MM.1S (cell line): ENCODE measurements at regions not wholly inside any gene's neighbourhood (a gene's known extent, or its start where the extent isn't known, plus 50 kb on each side); places are given as distances from the start of the nearest gene placed in this dataset.

Source experiments
- DNase-seq: peaks from one replicate; pipeline ENCODE4 v3.0.0-alpha.2; 2015
- H2AFZ ChIP-seq: fragments of 300-600 bp; sonication (generic); 2 replicates; pipeline ENCODE4 v1.6.0; 2016; ENCODE audit warnings: antibody characterized with exemption, low read length
- H3F3A ChIP-seq: fragments of 300-600 bp; sonication (generic); 2 replicates; pipeline ENCODE4 v1.6.1; 2016; ENCODE audit warnings: mild to moderate bottlenecking, antibody characterized with exemption, low read length, moderate library complexity, mixed read lengths; ENCODE audit not compliant: insufficient read depth
- H3K27ac ChIP-seq: fragments of 300-600 bp; sonication (generic); 2 replicates; pipeline ENCODE4 v1.5.1; 2016; ENCODE audit warnings: mild to moderate bottlenecking, low read length
- H3K27me3 ChIP-seq: fragments of 300-600 bp; sonication (generic); replicated peaks from 2 replicates; pipeline ENCODE4 v1.6.0; 2016; ENCODE audit warnings: low read length; ENCODE audit not compliant: insufficient read depth
- H3K36me3 ChIP-seq: fragments of 300-600 bp; sonication (generic); replicated peaks from 2 replicates; pipeline ENCODE4 v1.6.1; 2016; ENCODE audit warnings: mild to moderate bottlenecking, low read length, mixed read lengths; ENCODE audit not compliant: insufficient read depth
- H3K4me1 ChIP-seq: fragments of 300-600 bp; sonication (generic); 2 replicates; pipeline ENCODE4 v1.6.1; 2016; ENCODE audit warnings: low read length, mixed read lengths
- H3K4me2 ChIP-seq: fragments of 300-600 bp; sonication (generic); 2 replicates; pipeline ENCODE4 v1.6.0; 2016; ENCODE audit warnings: low read depth, low read length
- H3K4me3 ChIP-seq: fragments of 300-600 bp; sonication (generic); 2 replicates; pipeline ENCODE4 v1.5.1; 2016; ENCODE audit warnings: low read length, mixed read lengths
- H3K79me2 ChIP-seq: fragments of 300-600 bp; sonication (generic); 2 replicates; pipeline ENCODE4 v1.6.1; 2016; ENCODE audit warnings: mixed run types, low read length, mixed read lengths
- H3K9ac ChIP-seq: fragments of 300-600 bp; sonication (generic); 2 replicates; pipeline ENCODE4 v1.6.1; 2016; ENCODE audit warnings: low read length, mixed read lengths
- H3K9me2 ChIP-seq: fragments of 300-600 bp; sonication (generic); replicated peaks from 2 replicates; pipeline ENCODE4 v1.6.1; 2016; ENCODE audit warnings: mild to moderate bottlenecking, low read length, mixed read lengths; ENCODE audit not compliant: insufficient read depth
- H3K9me3 ChIP-seq: fragments of 300-600 bp; sonication (generic); replicated peaks from 2 replicates; pipeline ENCODE4 v1.6.1; 2016; ENCODE audit warnings: mild to moderate bottlenecking, low read length, mixed read lengths; ENCODE audit not compliant: insufficient read depth
- H4K20me1 ChIP-seq: fragments of 300-600 bp; sonication (generic); 2 replicates; pipeline ENCODE4 v1.6.1; 2016; ENCODE audit warnings: mild to moderate bottlenecking, low read length, moderate library complexity, mixed read lengths; ENCODE audit not compliant: insufficient read depth
- EZH2 ChIP-seq: fragments of 300-600 bp; sonication (generic); optimal IDR thresholded peaks from 2 replicates; pipeline ENCODE3; 2017; ENCODE audit warnings: low read depth, mild to moderate bottlenecking, antibody characterized with exemption, low read length, mixed read lengths
- EZH2phosphoT487 ChIP-seq: fragments of 300-600 bp; sonication (generic); IDR thresholded peaks from 2 replicates; pipeline ENCODE4 v1.6.1; 2018; ENCODE audit warnings: antibody characterized with exemption, low read length
- TF ChIP-seq, protein P1 (sequence below): fragments of 300-600 bp; sonication (generic); IDR thresholded peaks from 2 replicates; pipeline ENCODE4 v1.5.1; 2016; ENCODE audit warnings: antibody characterized with exemption, low read length, mixed read lengths

DNA sequence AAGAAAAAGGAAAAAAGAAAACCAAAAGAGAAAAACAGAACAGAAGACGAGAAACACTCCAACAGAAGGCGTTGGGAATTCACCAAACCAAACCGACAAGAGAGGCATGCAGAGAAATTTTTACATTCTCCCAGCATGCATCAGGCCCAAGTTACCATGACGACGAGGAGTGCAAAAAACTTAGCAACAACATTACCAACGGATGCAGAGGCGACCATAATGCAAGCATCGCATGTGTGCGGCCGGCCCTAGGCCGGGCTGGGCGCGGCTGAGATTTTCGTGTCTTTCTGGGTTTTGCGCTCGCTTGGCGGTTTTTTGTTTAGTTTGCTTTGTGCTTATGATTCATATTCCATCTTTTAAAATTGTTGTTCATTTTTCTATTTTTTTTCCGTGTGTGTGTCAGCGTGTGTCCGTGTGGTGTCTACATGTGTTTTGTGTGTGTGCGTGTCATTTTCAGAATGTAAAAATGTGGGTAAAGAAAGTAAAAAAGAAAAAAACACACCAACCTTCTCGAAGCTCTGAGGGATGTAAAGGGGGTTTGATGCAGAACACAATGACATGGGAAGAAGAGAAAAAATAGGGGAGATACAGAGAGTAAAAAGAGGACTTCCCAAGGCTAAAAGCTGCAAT, 84.9 kb downstream of the PTPRS start:
- H3K9ac ChIP-seq = no peak overlapping the region
- peaks cover 88% of the 10 kb centered on the region for H3K27me3 ChIP-seq
- no peak overlapping the region for H3K27ac ChIP-seq
- DNase-seq = no peak
- H3F3A ChIP-seq = no peaks in the 10 kb centered on the region
- H3K79me2 ChIP-seq = no peaks in the 10 kb centered on the region
- H3K9me3 ChIP-seq = no peaks in the 10 kb centered on the region
- no peaks in the 10 kb centered on the region for H3K9me2 ChIP-seq
- H4K20me1 ChIP-seq = no peaks in the 10 kb centered on the region
- no peak overlapping the region for H3K4me2 ChIP-seq
- no peak for TF ChIP-seq EZH2phosphoT487
- TF ChIP-seq, protein P1, sequence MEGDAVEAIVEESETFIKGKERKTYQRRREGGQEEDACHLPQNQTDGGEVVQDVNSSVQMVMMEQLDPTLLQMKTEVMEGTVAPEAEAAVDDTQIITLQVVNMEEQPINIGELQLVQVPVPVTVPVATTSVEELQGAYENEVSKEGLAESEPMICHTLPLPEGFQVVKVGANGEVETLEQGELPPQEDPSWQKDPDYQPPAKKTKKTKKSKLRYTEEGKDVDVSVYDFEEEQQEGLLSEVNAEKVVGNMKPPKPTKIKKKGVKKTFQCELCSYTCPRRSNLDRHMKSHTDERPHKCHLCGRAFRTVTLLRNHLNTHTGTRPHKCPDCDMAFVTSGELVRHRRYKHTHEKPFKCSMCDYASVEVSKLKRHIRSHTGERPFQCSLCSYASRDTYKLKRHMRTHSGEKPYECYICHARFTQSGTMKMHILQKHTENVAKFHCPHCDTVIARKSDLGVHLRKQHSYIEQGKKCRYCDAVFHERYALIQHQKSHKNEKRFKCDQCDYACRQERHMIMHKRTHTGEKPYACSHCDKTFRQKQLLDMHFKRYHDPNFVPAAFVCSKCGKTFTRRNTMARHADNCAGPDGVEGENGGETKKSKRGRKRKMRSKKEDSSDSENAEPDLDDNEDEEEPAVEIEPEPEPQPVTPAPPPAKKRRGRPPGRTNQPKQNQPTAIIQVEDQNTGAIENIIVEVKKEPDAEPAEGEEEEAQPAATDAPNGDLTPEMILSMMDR = no peak
- TF ChIP-seq EZH2 = no peak
- H2AFZ ChIP-seq = no peak overlapping the region
- H3K4me1 ChIP-seq = no peaks in the 10 kb centered on the region
- H3K4me3 ChIP-seq = no peak overlapping the region
- no peaks in the 10 kb centered on the region for H3K36me3 ChIP-seq

DNA sequence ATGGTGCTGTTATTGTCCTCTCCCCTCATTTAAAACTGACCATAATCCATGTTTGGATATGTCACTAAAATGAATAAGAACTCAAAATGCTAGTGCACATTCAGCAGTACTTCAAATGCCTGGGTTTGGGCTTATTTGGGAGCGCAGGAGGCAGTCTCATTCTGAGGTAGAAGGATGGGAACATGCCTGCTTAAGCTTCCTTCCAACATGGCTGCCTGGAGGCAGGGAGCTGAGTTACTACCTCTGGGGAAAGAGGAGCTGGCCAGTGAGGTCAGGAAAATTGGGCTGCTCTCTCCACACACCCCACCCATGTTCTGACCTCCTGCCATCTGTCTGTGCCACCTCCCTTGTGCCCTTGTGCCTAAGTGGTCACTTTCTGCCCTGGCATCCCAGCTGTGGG, 85.7 kb downstream of the PTPRS start:
- Histone ChIP-seq H3K4me2 (no peak overlapping the region), H3K36me3 (no peaks in the 10 kb centered on the region), H3K9me3 (no peaks in the 10 kb centered on the region), H3K9ac (no peak overlapping the region), H2AFZ (no peak overlapping the region), H3K4me3 (no peak overlapping the region), H3F3A (no peaks in the 10 kb centered on the region), H3K9me2 (no peaks in the 10 kb centered on the region), H3K79me2 (no peaks in the 10 kb centered on the region), H3K27me3 (peaks cover 86% of the 10 kb centered on the region), H3K27ac (no peak overlapping the region), H4K20me1 (no peaks in the 10 kb centered on the region), H3K4me1 (no peaks in the 10 kb centered on the region)
- no peak for TF ChIP-seq EZH2phosphoT487
- TF ChIP-seq EZH2 = no peak
- TF ChIP-seq, protein P1 = no peak
- no peak for DNase-seq

DNA sequence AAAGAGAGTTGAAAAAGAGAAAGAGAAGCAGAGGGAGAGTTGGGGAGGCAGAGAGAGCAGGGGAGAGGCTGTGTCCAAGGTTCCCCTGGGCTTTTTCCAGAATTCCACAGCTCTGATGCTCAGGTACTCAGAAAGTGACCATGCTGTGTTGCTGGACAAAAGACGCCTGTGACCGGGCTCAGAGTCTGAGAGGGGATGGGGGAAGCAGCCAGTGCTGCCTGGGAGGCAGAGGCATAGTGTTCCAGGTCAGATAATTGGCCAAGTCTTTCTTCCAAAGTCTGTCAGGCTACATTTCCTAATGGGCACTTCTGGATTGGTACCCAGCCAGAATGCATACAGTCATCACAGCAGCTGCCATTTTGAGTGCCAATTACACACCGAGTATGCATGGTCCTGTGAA, 86.1 kb downstream of the PTPRS start:
- H3K4me2 ChIP-seq = no peak overlapping the region
- H3K9me3 ChIP-seq = no peaks in the 10 kb centered on the region
- H3K9ac ChIP-seq = no peak overlapping the region
- no peaks in the 10 kb centered on the region for H3K9me2 ChIP-seq
- H3F3A ChIP-seq = no peaks in the 10 kb centered on the region
- H3K4me1 ChIP-seq = no peaks in the 10 kb centered on the region
- no peak overlapping the region for H3K27ac ChIP-seq
- H3K27me3 ChIP-seq = peaks cover 86% of the 10 kb centered on the region
- no peak for DNase-seq
- H2AFZ ChIP-seq = no peak overlapping the region
- TF ChIP-seq EZH2 (no peak), EZH2phosphoT487 (no peak)
- TF ChIP-seq, protein P1 = no peak
- no peak overlapping the region for H3K4me3 ChIP-seq
- H4K20me1 ChIP-seq = no peaks in the 10 kb centered on the region
- H3K79me2 ChIP-seq = no peaks in the 10 kb centered on the region
- no peaks in the 10 kb centered on the region for H3K36me3 ChIP-seq
